Kidney epithelial cell (primary cell): ENCODE measurements at regions not wholly inside any gene's neighbourhood (a gene's known extent, or its start where the extent isn't known, plus 50 kb on each side); places are given as distances from the start of the nearest gene placed in this dataset.

Source experiments
- DNase-seq: peaks from one replicate; pipeline ENCODE4 v3.0.0-alpha.2; 2010; ENCODE audit warnings: low read depth
- H3K27me3 ChIP-seq: 2 replicates; pipeline ENCODE4 v1.6.0; 2011; ENCODE audit warnings: low read length; ENCODE audit not compliant: control insufficient read depth, insufficient read depth
- H3K36me3 ChIP-seq: 2 replicates; pipeline ENCODE4 v1.5.1; 2011; ENCODE audit warnings: low read length; ENCODE audit not compliant: control insufficient read depth, insufficient read depth
- H3K4me3 ChIP-seq: 2 replicates; pipeline ENCODE4 v1.5.1; 2011; ENCODE audit warnings: low read depth, mild to moderate bottlenecking, control low read depth, low read length
- TF ChIP-seq, protein P1 (sequence below): IDR thresholded peaks from 2 replicates; pipeline ENCODE4 v1.5.1; 2011; ENCODE audit warnings: mild to moderate bottlenecking, moderate library complexity, low read length, control low read depth, inconsistent platforms; ENCODE audit not compliant: insufficient read depth, poor library complexity, severe bottlenecking

DNA sequence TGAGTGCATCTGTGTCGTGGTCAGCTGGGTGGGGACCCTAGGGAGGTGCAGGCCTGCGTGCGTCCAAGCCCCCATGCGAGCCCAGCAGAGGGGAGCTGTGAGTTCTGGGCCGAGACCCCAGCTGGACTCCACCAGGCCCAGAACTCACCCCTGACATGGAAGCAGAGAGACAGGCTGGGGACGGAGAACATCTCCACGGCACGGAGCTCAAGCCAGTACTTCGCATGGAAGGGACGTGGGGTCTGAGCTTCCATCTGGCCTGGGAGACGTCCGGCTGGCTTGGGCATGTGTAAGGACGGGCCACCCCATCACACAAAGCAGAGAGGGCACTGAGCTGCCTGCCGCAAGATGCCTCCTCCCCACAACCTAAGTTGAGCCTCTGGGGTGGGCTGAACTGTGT lies 422.4 kb downstream of the CTTN start:
- Histone ChIP-seq H3K27me3 (no peaks in the 10 kb centered on the region), H3K36me3 (no peaks in the 10 kb centered on the region), H3K4me3 (no peak overlapping the region)
- no peak for DNase-seq
- TF ChIP-seq, protein P1, sequence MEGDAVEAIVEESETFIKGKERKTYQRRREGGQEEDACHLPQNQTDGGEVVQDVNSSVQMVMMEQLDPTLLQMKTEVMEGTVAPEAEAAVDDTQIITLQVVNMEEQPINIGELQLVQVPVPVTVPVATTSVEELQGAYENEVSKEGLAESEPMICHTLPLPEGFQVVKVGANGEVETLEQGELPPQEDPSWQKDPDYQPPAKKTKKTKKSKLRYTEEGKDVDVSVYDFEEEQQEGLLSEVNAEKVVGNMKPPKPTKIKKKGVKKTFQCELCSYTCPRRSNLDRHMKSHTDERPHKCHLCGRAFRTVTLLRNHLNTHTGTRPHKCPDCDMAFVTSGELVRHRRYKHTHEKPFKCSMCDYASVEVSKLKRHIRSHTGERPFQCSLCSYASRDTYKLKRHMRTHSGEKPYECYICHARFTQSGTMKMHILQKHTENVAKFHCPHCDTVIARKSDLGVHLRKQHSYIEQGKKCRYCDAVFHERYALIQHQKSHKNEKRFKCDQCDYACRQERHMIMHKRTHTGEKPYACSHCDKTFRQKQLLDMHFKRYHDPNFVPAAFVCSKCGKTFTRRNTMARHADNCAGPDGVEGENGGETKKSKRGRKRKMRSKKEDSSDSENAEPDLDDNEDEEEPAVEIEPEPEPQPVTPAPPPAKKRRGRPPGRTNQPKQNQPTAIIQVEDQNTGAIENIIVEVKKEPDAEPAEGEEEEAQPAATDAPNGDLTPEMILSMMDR = no peak

DNA sequence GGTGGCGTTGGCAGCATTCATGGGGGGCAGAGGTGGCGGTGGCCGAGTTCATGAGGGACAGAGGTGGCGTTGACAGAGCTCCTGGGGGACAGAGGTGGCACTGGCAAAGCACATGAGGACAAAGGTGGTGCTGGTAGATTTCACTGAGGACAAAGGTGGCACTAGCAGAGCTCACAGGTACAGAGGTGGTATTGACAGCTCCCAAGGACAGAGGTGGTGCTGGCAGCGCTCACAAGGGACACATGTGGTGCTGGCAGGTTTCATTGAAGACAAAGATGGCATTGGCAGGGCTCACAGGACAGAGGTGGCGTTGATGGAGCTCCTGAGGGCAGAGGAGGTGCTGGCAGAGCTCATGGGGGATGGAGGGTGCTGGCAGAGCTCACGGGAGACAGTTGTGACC lies 425.4 kb downstream of the CTTN start:
- no peak for DNase-seq
- no peaks in the 10 kb centered on the region for H3K36me3 ChIP-seq
- peaks cover 9% of the 10 kb centered on the region for H3K27me3 ChIP-seq
- TF ChIP-seq, protein P1 = no peak
- H3K4me3 ChIP-seq = no peak overlapping the region

DNA sequence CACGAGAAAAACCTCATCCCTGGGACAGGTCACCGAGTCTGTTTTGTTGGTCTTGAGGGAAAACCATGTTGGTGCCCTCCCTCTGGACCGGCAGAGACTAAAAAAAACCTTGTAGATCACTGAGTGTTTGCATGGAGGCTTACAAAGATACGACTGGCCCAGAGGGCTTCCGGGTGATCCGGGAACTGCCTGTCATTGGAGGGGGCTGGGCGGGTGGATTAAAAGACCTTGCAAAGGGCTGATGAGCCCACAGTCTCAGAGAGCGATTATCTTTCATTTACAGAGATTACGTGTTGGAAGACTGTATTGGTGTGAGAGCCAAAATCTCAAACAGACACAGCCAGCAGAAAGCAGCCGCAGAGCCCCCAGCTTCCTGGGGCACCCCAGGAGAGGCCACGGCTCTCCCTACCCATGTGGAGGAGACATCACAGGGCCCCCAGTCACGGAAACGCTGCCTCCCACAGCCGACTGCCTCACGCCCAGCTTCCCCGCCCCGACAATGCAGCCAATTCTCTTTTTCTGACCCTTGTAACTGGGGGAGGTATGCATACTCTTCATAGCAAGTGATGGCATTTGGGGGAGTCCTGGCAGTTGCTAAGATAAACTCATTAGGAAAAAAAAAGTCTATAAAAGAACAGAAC lies 426.4 kb downstream of the CTTN start:
- DNase-seq = no peak
- TF ChIP-seq, protein P1 = no peak
- no peaks in the 10 kb centered on the region for H3K36me3 ChIP-seq
- no peak overlapping the region for H3K4me3 ChIP-seq
- peaks cover 9% of the 10 kb centered on the region for H3K27me3 ChIP-seq

DNA sequence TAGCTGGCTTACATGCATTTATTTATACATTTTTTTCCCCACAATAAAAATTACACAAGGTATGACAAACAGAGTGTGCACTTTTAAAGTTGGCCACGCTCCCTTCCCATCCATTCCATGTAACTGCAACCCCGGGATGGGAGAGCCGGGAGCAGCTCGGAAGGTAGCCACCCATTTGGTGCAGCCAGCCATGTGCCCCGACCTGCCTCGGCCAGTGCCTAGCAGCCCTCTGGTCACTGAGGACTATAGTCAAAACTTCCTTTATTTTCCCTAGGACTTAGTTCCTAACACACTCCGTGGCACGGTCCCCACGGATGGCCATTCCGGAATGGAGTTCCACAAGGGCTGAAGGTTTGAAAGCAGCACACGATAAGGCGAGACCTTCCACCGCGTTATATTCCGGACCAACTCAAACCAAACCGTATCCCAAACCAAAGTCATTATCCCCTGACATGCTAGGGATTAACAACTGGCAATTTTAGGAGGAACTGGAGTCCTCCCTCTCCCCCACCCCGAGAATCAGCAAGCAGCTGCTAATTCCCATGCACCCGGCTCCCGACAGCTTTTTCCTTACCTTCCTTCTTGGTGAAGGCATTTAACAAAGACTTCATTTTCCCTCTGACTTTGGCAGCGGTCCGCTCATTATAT lies 426.4 kb downstream of the SHANK2 start:
- no peaks in the 10 kb centered on the region for H3K36me3 ChIP-seq
- no peak overlapping the region for H3K4me3 ChIP-seq
- TF ChIP-seq, protein P1 = no peak
- no peak for DNase-seq
- peaks cover 9% of the 10 kb centered on the region for H3K27me3 ChIP-seq

DNA sequence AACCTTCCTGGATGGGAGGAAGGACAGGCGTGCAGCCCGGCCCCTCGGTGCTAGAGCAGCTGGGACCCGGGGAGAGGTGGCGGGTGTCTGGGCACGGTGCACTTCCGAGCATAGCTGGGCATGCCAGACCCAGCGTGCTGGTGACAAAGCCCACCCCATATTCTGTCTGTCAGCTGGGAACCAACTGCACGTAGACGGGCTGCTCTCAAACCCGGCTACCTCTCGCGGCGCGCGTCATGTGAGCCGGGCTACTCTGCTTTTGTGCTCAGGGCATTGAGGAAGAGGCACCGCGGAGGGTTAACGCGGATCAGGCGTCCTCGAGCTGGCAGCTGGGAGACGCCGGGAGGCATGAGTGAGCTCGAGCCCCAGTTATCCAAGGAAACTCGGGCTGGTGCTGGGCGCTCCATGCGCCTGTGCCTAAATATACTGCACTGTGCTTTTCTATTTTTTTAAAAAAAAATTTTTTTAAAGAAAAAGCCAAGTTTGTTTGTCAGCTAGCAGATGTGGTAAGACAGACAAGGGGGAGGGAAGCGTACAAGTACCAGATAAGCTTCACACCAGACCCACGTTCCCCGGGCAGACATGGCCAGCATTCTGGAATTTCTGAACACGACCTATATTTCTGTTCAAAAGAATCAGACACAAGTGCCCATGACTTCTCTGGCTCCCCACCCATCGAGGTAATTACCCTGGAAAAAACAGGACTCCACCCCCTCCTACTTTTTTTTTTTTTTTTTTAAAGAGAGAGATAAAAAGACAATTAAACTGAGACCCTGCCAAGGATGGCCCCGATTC lies 425.6 kb downstream of the SHANK2 start:
- H3K27me3 ChIP-seq = peaks cover 9% of the 10 kb centered on the region
- DNase-seq = no peak
- no peaks in the 10 kb centered on the region for H3K36me3 ChIP-seq
- H3K4me3 ChIP-seq = no peak overlapping the region
- TF ChIP-seq, protein P1 = no peak
